ENCODE measurements at regions not wholly inside any gene's neighbourhood (a gene's known extent, or its start where the extent isn't known, plus 50 kb on each side); places are given as distances from the start of the nearest gene placed in this dataset.

- Mint-ChIP-seq H3K4me1 (no peaks in the 10 kb centered on the region), H3K4me3 (no peak overlapping the region), H3K9me3 (no peaks in the 10 kb centered on the region), H3K27me3 (peaks cover 14% of the 10 kb centered on the region), H3K36me3 (ENCODE audit: low read depth) (no peaks in the 10 kb centered on the region), H3K27ac (no peak overlapping the region)
- ATAC-seq (replicated peaks): no peak
Measured at GRCh38 chr10:29962166-29962850, 97.1 kb downstream of the JCAD start.

GRCh38 chr10:29961351-29961750 is 98.0 kb downstream of the JCAD start:
- Mint-ChIP-seq H3K27ac (no peak overlapping the region), H3K4me1 (no peaks in the 10 kb centered on the region)
- ATAC-seq (replicated peaks): no peak

GRCh38 chr10:29960261-29960660 is 99.1 kb downstream of the JCAD start:
- Mint-ChIP-seq H3K36me3 (ENCODE audit: low read depth) (no peaks in the 10 kb centered on the region), H3K4me1 (no peaks in the 10 kb centered on the region), H3K9me3 (no peaks in the 10 kb centered on the region), H3K27ac (no peak overlapping the region), H3K4me3 (no peak overlapping the region), H3K27me3 (peaks cover 14% of the 10 kb centered on the region)
- no peak for ATAC-seq (replicated peaks)

More at GRCh38 chr10:29961351-29961750, 98.0 kb downstream of the JCAD start:
- Mint-ChIP-seq H3K4me3 (no peak overlapping the region), H3K27me3 (peaks cover 14% of the 10 kb centered on the region), H3K9me3 (no peaks in the 10 kb centered on the region), H3K36me3 (ENCODE audit: low read depth) (no peaks in the 10 kb centered on the region)

- no peak overlapping the region for H3K27ac Mint-ChIP-seq
- H3K4me3 Mint-ChIP-seq: no peak overlapping the region
- no peaks in the 10 kb centered on the region for H3K36me3 Mint-ChIP-seq (ENCODE audit: low read depth)
- H3K27me3 Mint-ChIP-seq: peaks cover 14% of the 10 kb centered on the region
- no peak for ATAC-seq (replicated peaks)
- H3K4me1 Mint-ChIP-seq: no peaks in the 10 kb centered on the region
- no peaks in the 10 kb centered on the region for H3K9me3 Mint-ChIP-seq
Measured at GRCh38 chr10:29959586-29959985, 99.8 kb downstream of the JCAD start.

GRCh38 chr10:29958440-29958839 is 100.9 kb downstream of the JCAD start:
- Mint-ChIP-seq H3K27ac (no peak overlapping the region), H3K36me3 (ENCODE audit: low read depth) (no peaks in the 10 kb centered on the region), H3K4me3 (no peak overlapping the region), H3K9me3 (no peaks in the 10 kb centered on the region), H3K4me1 (no peaks in the 10 kb centered on the region), H3K27me3 (peaks cover 6% of the 10 kb centered on the region)
- ATAC-seq (replicated peaks): no peak

- Mint-ChIP-seq H3K27ac (no peak overlapping the region), H3K4me3 (no peak overlapping the region), H3K9me3 (no peaks in the 10 kb centered on the region), H3K27me3 (peaks cover 6% of the 10 kb centered on the region), H3K36me3 (ENCODE audit: low read depth) (no peaks in the 10 kb centered on the region), H3K4me1 (no peaks in the 10 kb centered on the region)
- ATAC-seq (replicated peaks): no peak
Measured at GRCh38 chr10:29957907-29958331, 101.5 kb downstream of the JCAD start.

GRCh38 chr10:29957236-29957635 is 102.2 kb downstream of the JCAD start:
- H3K9me3 Mint-ChIP-seq: no peaks in the 10 kb centered on the region
- H3K36me3 Mint-ChIP-seq (ENCODE audit: low read depth): no peaks in the 10 kb centered on the region
- H3K4me1 Mint-ChIP-seq: no peaks in the 10 kb centered on the region
- H3K27ac Mint-ChIP-seq: no peak overlapping the region
- ATAC-seq (replicated peaks): no peak
- H3K27me3 Mint-ChIP-seq: peaks cover 9% of the 10 kb centered on the region
- no peak overlapping the region for H3K4me3 Mint-ChIP-seq

GRCh38 chr10:29956335-29956924 is 103.0 kb downstream of the JCAD start:
- H3K36me3 Mint-ChIP-seq (ENCODE audit: low read depth): no peaks in the 10 kb centered on the region
- H3K27me3 Mint-ChIP-seq: peaks cover 9% of the 10 kb centered on the region
- no peak for ATAC-seq (replicated peaks)
- no peak overlapping the region for H3K4me3 Mint-ChIP-seq
- no peak overlapping the region for H3K27ac Mint-ChIP-seq
- no peaks in the 10 kb centered on the region for H3K4me1 Mint-ChIP-seq
- no peaks in the 10 kb centered on the region for H3K9me3 Mint-ChIP-seq

- H3K4me3 Mint-ChIP-seq: no peak overlapping the region
- H3K36me3 Mint-ChIP-seq (ENCODE audit: low read depth): no peaks in the 10 kb centered on the region
- H3K4me1 Mint-ChIP-seq: no peaks in the 10 kb centered on the region
- H3K27ac Mint-ChIP-seq: no peak overlapping the region
- peaks cover 7% of the 10 kb centered on the region for H3K27me3 Mint-ChIP-seq
- no peaks in the 10 kb centered on the region for H3K9me3 Mint-ChIP-seq
- no peak for ATAC-seq (replicated peaks)
Measured at GRCh38 chr10:29955329-29955935, 104.0 kb downstream of the JCAD start.

- Mint-ChIP-seq H3K9me3 (no peaks in the 10 kb centered on the region), H3K4me1 (peaks cover 5% of the 10 kb centered on the region), H3K36me3 (ENCODE audit: low read depth) (no peaks in the 10 kb centered on the region), H3K27ac (no peak overlapping the region), H3K4me3 (no peak overlapping the region), H3K27me3 (peaks cover 3% of the 10 kb centered on the region)
- no peak for ATAC-seq (replicated peaks)
Measured at GRCh38 chr10:29951441-29951931, 107.9 kb downstream of the JCAD start.

GRCh38 chr10:29950391-29950790 is 109.0 kb downstream of the JCAD start:
- Mint-ChIP-seq H3K4me1 (peaks cover 5% of the 10 kb centered on the region), H3K27ac (no peak overlapping the region), H3K27me3 (peaks cover 5% of the 10 kb centered on the region), H3K36me3 (ENCODE audit: low read depth) (no peaks in the 10 kb centered on the region), H3K9me3 (no peaks in the 10 kb centered on the region), H3K4me3 (no peak overlapping the region)
- ATAC-seq (replicated peaks): no peak

- H3K4me3 Mint-ChIP-seq: no peak overlapping the region
Measured at GRCh38 chr10:29949411-29950011, 109.9 kb downstream of the JCAD start.

GRCh38 chr10:29948881-29949355 is 110.5 kb downstream of the JCAD start:
- Mint-ChIP-seq H3K27ac (peak overlapping the region; percentile 22), H3K36me3 (ENCODE audit: low read depth) (no peaks in the 10 kb centered on the region), H3K9me3 (no peaks in the 10 kb centered on the region), H3K27me3 (peaks cover 9% of the 10 kb centered on the region), H3K4me1 (peaks cover 5% of the 10 kb centered on the region), H3K4me3 (no peak overlapping the region)
- peak; percentile 73 for ATAC-seq (replicated peaks)

More at GRCh38 chr10:29949411-29950011, 109.9 kb downstream of the JCAD start:
- ATAC-seq (replicated peaks): peak; percentile 55
- Mint-ChIP-seq H3K9me3 (no peaks in the 10 kb centered on the region), H3K27me3 (peaks cover 9% of the 10 kb centered on the region), H3K4me1 (peaks cover 5% of the 10 kb centered on the region), H3K27ac (peak overlapping the region; percentile 22), H3K36me3 (ENCODE audit: low read depth) (no peaks in the 10 kb centered on the region)

GRCh38 chr10:29947701-29948060 is 111.7 kb downstream of the JCAD start:
- ATAC-seq (replicated peaks): no peak
- peaks cover 5% of the 10 kb centered on the region for H3K4me1 Mint-ChIP-seq
- H3K4me3 Mint-ChIP-seq: no peak overlapping the region
- no peak overlapping the region for H3K27ac Mint-ChIP-seq
- no peaks in the 10 kb centered on the region for H3K36me3 Mint-ChIP-seq (ENCODE audit: low read depth)
- H3K9me3 Mint-ChIP-seq: no peaks in the 10 kb centered on the region
- H3K27me3 Mint-ChIP-seq: peaks cover 9% of the 10 kb centered on the region
